C1 segment of cervical spinal cord (tissue), 14 donors: ENCODE measurements at regions not wholly inside any gene's neighbourhood (a gene's known extent, or its start where the extent isn't known, plus 50 kb on each side); places are given as distances from the start of the nearest gene placed in this dataset.
"Not testable (repeated sequence)": the region's sequence is repeated elsewhere in the genome, so short reads cannot be mapped to it uniquely, and the experiment has no call there.

ENCODE experiments used
- DNase-seq, 14 donors: peaks; one replicate each; lab custom pipeline; 2025; lab: John Stamatoyannopoulos, UW

DNA sequence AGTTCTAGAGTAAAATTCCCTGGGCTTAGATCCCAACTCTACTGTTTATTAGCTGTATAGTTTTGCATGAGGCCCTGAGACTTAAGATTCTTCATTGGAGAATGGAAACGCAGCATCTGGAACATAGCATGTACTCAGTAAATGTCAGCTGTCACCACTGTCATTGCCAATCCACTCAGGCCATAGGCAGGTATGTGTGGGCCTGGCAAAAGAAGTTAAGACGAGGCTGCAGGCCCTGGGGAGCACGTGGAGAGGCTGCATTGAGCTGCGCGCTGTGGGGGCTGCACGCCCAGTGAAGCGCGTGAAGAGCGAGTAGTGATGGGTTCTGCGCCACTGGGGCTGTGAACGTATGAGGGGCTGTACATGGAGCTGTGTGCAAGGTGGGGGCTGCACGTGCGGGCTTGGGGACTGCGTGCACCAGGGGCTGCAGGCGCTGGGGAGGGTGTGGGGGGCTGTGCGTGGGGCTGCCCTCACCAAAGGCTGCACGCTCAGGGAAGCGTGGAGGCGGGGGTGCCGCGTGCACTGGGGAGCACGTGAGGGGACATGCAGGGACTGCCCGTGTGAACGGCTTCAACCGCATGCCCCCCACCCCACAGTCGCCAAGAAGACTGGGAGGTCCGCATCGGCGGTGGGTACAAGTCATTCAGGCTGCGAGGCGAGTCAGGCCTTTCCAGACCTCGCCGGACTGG, 85.5 kb downstream of the PRR15 start:
- DNase-seq: no peak

DNA sequence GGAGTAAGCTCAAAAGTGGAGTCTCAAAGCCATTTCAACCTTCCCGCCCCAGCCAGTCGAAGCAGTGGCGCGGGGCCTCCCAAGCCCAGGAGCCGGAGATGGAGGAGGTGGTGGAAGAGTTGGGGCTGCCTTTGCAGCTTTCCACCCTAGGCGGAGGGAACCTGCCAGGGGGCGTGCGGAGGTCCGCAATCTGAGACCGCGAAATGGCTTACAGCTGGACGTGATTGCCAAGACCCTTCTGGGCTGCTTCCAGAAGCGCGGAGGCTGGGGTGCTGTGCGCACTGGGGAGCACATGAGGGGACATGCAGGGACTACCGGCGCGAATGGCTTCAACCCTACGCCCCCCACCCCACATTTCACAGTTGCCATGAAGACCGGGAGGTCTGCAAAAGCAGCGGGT, 86.2 kb downstream of the PRR15 start:
- no peak for DNase-seq

DNA sequence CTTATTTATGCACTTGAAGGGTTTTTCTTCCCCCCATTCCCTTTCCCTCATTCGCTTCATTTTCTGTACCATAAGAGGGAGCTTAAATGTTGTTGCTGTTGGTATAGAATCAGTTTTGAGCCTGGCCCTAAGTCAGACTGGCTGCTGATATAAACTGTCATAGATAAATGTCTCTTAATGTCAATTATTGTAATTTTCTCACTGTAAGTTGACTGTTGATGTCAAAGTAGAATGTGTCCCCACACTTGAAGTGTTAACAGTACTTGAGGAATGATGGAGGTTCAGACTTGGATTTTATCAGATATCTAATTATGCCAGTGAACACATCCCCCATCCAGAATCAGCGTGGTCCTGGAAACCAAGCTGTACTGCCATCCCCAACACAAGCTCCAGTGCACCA, 87.8 kb downstream of the PRR15 start:
- no peak for DNase-seq

DNA sequence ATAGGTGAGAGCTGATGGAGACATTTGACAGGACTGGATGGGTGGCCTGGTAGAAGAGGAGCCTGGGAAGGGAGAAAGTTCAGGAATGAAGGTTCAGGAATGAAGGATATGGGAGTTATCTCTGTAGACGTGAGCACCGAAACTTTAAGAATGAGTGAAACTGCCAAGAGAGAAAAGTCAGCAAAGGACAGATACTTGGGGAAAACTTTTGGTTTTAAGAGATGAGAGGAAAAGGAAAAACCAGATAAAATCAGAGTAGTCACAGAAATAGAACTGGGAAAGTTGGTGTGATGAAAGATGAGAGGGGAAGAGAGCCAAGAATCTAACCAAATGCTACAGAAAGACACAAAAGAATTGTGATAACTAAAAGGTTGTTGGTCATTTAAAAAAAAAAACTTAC, 88.9 kb downstream of the PRR15 start:
- DNase-seq: no peak

DNA sequence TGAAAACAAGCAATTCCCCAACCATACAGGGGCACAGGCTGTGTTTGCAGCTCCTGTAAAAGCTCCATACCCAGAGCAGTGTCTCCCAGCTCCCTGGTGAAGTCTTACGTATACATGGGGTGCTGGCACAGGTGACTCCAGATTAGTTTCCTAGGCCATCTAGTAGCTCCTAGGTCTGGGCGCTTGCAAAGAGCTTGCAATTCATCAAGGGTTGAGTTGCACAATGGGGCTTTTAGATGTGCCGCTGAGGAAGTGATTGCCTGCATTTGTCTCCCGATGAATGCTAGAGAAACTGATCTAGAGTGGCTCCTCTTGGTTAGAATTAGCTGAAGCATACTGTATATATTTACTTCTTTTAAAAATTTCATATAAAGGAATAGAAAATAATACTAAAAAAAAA, 90.7 kb downstream of the PRR15 start:
- DNase-seq: not testable (repeated sequence)

DNA sequence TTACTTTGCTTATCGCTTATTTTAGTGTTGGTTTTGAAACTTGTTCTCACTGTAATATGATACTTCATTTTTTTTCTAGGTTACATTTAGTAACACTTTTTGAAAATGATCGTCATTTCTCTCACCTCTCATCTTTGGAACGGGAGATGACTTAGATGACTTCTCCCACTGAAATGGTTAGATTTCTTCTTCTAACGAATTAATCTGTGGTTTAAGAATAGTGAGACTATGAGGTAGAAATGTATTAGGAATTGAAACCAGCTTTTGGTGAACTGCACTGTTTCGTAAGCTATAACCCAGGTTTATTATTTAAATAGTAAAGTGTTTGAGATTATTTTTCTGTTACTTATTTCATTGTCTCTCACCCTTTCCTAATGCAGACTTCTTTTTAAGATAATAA, 93.7 kb downstream of the PRR15 start:
- DNase-seq: no peak

DNA sequence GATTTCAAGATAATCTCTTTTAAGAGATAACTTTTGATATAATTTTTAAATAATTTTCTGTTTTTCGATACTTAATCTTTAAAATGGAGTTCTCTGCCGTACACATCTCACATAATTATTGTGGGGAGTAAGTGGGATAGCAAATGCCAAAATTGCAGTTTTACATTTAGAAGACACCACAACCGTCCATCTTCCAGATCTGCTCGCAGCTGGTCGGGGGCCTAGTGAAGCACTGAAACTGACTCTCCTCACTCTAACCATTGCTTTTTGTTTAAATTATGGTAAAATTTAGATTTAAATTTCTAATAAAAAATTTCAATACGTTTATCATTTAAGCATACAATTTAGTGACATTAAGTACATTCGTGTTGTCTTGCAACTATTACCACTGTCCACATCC, 94.2 kb downstream of the PRR15 start:
- no peak for DNase-seq

DNA sequence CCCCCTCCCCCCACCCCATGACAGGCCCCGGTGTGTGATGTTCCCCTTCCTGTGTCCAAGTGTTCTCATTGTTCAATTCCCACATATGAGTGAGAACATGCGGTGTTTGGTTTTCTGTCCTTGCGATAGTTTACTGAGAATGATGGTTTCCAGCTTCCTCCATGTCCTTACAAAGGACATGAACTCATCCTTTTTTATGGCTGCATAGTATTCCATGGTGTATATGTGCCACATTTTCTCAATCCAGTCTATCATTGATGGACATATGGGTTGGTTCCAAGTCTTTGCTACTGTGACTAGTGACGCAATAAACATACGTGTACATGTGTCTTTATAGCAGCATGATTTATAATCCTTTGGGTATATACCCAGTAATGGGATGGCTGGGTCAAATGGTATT, 95.6 kb downstream of the PRR15 start:
- DNase-seq: not testable (repeated sequence)

DNA sequence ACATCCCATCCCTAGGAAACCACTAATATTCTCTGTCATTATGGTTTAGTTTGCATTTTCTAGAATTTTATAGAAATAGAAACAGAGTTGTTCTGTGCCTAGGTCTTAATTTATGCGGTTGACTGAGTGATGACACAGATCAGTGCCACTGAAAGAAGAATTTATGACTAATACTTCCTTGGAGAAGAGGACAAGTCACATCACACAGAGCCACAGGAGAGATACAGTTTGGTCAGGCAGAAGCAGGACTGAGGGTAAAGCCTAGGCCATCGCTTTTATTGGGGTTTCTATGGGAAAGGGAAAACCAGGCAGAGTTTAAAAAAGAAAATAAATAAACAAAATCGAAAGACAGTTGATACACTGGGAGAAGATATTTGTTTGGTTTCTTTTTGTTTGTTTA, 99.3 kb downstream of the PRR15 start:
- DNase-seq: not testable (repeated sequence)

DNA sequence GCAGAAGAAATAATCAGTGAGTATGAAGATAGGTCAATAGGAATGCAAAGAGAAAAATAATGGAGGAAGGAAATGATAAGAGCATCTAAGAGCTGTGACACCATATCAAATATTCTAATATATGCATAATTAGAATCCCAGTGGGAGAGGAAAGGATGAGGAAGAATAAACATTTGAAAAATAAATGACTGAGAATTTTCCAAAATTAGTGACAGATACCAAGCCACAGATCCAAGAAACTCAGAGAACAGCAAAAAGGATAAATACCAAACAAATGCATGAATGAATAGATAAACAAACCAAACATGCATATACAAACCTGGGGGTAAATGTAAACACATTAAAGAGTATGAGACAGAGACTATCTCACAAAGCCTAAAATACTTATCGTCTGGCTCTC, 101.4 kb downstream of the PRR15 start:
- DNase-seq: not testable (repeated sequence)

DNA sequence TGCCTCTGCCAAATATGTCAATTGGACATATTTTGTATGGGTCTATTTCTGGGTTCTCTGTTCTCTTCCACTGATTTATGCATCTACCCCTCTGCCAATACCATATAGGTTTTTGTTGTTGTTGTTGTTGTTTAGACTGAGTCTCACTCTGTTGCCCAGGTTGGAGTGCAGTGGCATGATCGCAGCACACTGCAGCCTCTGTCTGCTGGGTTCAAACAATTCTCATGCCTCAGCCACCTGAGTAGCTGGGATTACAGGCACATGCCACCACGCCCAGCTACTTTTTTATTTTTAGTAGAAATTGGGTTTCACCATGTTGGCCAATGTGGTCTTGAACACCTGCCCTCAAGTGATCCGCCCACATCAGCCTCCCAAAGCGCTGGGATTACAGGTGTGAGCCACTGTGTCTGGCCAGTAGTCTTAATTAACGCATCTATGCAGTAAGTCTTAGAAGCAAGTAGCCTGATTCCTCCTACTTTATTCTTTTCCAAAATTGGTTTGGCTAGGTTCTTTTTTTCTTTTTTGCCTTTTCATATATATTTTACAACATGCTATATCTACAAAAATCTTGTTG, 103.5 kb downstream of the PRR15 start:
- DNase-seq: not testable (repeated sequence)

DNA sequence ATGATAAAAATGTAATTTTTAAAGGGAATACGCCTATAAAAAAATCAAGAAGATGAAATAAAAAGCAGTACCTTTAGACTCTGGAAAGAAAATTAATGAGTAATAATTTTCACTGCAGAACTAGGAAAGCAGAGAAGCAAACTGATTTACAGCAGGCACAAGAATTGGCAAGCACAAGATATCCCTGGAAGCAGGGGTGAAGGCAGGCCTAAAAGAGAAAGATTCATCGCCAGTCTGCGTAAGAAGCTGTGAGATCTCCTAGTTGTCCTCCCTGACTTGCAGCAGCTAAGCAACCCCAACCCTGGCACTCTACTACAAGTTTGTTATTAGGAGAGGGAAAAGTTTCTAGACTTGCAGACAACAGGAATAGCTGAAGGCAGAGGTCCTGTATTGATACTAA, 107.7 kb downstream of the PRR15 start:
- not testable (repeated sequence) for DNase-seq

DNA sequence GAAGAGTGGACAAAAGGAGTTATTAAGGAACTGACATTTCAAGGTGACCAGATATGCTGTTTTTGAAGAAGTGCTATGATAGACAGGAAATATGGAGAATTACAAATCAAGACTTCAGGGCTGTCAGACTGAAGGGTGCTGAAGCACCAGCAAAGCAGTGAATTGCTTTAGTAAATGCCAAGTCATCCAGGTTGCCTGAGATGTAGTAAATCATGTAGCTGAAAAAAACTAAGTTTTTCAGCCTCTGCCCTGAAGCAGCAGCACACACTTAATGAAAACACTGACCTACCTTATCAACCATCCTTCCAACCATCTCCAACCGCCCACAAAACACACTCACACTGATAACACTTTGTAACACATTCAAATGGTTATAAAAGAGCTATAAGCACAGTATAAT, 110.0 kb downstream of the PRR15 start:
- not testable (repeated sequence) for DNase-seq

DNA sequence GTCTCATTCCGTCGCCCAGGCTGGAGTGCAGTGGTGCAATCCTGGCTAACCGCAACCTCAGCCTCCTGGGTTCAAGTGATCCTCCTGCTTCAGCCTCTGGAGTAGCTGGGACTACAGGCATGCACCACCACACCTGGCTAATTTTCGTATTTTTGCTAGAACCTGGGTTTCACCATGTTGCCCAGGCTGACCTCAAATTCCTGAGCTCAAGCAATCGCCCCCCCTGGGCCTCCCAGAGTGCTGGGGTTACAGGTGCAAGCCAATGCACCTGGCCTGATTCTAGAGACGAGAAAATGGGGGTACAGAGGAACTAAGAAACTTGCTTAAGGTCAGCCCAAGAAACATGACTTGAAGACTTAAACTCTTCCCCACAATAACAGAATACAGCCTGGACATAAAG, 111.0 kb downstream of the PRR15 start:
- not testable (repeated sequence) for DNase-seq

DNA sequence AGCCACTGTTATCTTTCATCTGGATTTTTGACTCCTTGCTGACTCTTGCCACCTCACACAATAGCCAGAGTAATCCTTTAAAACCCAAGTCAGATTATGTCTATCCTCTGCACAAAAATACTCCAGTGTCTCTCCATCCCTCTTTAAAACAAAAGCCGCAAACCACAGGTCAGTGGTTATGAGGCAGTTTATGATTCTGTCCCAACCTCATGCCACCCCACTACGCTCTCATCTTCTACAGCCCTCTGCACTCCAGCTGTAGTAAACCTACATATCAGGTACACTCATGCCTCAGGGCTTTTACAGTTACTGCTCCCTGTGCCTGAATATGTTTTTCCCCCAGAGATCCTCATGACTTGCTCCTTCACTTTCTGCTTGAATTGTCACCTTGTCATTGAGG, 113.6 kb downstream of the PRR15 start:
- DNase-seq: not testable (repeated sequence)

DNA sequence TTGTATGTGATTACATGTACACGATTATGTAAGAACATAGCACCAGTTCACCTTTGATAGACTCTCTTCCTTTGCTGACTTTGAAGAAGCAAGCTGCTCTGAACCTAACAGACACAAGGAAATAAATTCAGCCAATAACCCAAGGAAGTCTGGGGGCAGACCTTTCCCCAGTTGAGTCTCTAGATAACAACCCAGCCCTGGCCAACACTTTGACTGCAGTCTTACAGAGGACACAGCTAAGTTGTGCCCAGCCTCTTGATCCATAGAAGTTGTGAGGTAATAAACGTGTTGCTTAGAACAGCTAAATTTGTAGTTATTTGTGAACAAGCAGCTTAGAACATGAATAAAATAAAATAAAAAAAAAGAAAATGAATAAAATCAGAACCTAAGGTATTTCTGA, 116.3 kb downstream of the PRR15 start:
- not testable (repeated sequence) for DNase-seq

DNA sequence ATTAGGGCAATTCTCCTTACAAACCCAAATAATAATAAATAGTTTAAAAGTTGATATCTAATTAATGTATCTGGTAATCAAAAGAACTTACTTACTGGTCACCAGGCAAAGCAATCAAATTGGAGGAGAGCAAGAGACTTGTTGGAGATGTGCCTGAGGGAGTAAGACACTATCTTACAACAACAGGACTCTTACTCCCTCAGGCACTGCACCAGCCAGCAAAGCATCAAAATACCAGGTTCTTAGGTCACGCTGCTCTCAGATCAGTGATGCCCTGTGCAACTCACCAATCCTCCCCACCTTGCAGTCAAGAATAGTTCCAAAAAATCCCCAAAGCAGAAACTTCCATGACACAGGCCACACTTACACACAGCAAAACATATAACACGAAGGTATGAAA, 117.0 kb downstream of the PRR15 start:
- DNase-seq: not testable (repeated sequence)

DNA sequence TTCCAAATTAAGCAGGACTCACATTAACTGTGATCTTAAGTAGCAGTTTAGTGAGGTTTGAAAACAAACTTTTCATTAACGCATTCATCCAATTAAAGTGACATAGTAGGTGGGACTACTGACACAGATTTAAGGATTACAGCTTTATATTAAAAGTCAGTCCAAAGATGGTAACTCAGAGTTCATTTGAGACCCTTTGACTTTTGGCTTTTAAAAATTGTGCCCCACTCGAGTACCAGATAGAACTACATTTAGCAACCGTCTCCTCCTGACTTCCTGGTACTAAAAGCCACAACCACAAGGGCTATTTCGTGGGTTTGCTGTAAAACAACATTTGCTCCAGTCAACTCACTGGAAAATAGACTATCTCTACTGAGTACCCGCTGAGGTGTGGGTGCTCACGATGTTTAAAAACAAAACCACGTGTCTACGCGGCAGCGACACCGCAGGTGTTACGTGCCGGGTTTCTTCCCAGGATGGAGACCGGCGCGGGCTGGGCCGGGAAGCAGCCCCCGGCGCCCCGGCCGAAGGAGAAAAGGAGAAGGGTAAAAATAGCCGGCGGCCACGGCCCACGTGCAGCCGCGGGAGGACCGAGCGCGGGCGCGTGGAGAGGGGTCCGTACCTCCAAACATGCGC, 120.6 kb downstream of the PRR15 start:
- not testable (repeated sequence) for DNase-seq

DNA sequence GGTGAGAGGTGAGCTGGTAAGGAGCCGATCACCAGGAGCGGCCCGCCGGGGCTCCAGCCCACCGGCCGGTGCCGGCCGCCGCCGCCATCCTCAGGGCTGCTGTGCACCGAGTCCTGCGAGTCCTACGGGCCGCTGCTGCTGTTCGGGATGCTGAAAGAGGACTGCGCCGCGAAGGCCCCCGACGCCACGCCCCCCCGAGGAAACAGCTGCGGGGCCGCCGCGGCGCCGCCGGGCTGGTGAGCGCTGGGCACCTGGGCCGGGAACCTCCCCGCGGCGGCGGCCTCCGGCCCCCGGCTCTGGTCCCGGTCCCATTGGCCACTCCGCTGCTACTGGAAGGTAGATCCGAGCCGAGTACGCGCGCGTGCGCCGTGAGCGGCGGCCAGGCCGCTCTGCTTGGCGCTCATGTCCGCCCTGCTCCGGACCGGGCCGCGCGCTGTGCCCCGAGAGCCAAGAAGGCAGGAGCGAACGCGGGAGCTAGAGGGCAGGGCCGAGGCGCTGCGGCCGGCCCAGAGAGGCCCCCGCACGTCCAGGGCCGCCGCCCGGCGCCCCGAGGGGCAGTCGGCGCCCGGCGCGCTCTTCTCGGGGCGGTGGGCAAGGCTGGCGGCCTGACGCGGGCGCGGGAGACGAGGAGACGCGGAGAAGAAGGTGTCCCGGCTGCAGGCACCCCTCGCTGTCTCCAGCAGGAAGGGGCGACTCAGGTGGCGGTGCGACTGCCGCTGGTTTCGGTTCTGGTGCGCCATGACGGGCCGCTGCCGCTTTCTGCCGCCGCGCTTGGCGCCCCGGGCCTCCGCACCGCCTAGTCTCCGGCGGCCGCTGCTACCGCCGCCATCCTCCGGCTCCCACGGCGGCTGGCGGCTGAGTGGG, 121.3 kb upstream of the WIPF3 start:
- peak in 11 of 14 donors; percentile 49 to 82 (median 71) for DNase-seq

DNA sequence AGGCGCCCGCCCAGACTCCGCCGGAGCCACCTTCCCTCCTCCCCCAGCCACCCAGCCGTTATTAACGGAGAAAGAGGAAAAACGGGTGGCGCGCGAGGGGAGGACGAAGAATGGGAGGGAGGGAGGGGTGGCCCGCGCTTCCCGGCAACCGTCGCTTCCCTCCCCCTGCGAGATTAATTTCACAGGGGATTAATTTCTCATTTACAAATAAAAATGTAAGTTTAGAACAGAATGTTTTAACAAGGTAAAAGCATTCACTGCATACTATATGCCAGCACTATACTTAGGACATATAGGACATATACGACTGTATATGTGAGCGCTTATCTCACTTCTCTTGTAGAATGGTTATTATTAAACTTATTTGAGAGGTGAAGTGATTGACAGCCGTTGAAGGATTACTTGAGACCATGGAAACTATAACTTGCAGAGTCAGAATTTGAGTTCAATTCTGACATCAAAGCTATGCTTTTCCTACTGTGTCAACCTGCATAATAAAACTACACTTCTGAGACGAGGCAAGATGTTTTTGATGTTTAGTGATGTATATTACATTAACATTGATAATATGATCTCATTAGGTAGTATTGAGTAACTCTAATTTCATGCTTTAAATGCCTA, 120.5 kb upstream of the WIPF3 start:
- DNase-seq: not testable (repeated sequence)

DNA sequence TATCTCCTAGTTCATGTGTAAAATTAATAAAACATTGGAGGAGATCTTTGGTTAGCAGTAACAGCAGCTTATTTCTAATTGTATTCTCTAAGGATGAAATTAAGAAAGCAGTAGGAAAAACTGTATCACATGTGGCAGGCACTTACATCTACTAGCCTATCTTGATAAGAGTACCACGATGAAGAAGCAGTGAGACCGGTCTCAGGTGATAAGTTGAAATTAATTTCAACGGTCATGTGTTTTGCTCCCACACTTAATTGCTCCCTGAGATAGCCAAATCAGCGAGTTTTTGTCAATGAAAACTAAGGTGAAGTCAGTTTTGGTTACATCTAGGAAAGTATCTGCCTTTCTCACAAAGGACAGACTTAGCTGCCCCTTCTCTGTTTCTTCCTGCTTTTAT, 115.8 kb upstream of the WIPF3 start:
- not testable (repeated sequence) for DNase-seq

DNA sequence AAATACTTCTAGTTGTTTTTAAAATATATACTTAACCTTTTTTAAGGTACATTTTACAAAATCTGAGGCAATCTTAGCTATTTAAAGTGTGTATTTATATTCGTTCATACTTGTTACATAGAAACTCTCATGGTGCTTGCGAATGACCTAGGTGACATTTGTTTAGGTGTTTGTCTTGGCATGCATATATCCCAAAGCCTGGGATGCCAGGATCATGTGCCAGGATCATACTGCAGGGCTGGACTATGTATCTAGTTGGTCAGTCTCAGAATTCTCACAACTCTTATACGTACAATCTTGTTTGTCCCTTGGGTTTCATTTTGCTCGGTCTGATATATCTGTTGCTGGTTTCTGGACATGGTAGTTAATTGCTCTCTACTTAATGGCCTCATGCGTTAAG, 109.9 kb upstream of the WIPF3 start:
- not testable (repeated sequence) for DNase-seq
